GM12865 (cell line): ENCODE measurements at regions not wholly inside any gene's neighbourhood (a gene's known extent, or its start where the extent isn't known, plus 50 kb on each side); places are given as distances from the start of the nearest gene placed in this dataset.

Experiments
- DNase-seq: peaks from one replicate; pipeline ENCODE4 v3.0.0; 2010; ENCODE audit warnings: low read depth
- H3K4me3 ChIP-seq: 2 replicates; pipeline ENCODE4 v1.5.1; 2011; ENCODE audit warnings: mild to moderate bottlenecking, low read depth, low read length, control low read depth
- TF ChIP-seq, protein P1 (sequence below): IDR thresholded peaks from 2 replicates; pipeline ENCODE4 v1.5.1; 2011; ENCODE audit warnings: low read length, control low read depth, low read depth, inconsistent platforms; ENCODE audit not compliant: insufficient read depth; ENCODE audit errors: missing control alignments

DNA sequence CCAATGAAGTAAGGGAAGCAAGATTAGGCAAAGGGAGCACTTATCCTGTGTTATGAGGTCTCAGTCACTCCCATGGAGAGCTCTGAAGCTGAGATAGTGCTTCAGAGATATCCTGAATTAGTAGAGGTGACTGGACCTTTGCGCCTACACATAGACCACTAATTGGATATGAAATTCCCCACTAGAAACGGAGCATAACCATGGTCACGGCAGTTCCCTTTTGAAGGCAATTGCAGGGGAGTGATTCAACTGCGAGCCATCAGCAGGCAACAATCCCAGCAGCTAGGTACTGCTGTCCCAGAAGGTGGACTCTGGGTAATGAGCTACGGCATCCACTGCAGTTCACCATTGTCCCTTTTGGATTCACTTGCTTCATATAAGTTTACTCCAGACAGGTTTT lies 267.7 kb upstream of the RASA1 start:
- TF ChIP-seq, protein P1, sequence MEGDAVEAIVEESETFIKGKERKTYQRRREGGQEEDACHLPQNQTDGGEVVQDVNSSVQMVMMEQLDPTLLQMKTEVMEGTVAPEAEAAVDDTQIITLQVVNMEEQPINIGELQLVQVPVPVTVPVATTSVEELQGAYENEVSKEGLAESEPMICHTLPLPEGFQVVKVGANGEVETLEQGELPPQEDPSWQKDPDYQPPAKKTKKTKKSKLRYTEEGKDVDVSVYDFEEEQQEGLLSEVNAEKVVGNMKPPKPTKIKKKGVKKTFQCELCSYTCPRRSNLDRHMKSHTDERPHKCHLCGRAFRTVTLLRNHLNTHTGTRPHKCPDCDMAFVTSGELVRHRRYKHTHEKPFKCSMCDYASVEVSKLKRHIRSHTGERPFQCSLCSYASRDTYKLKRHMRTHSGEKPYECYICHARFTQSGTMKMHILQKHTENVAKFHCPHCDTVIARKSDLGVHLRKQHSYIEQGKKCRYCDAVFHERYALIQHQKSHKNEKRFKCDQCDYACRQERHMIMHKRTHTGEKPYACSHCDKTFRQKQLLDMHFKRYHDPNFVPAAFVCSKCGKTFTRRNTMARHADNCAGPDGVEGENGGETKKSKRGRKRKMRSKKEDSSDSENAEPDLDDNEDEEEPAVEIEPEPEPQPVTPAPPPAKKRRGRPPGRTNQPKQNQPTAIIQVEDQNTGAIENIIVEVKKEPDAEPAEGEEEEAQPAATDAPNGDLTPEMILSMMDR = no peak
- DNase-seq = no peak
- no peak overlapping the region for H3K4me3 ChIP-seq

DNA sequence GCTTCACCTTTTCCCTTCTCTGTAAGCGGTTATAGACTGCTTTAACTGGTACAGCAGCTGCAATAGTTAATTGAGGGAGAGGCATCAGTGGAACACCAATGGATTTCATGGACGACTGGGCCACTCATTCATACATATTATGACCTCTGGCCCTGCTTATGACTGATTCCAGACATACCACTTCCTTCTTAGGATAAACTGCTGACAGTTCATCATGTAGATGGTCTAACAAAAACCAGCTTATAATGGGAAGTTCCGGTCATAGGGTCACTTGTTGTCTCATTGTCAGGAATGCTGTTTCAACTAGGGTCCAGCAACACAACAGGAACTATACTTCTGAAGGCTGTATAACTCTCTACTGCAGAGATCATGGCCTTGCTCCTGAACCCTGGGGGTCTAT lies 265.2 kb upstream of the RASA1 start:
- TF ChIP-seq, protein P1 = no peak
- no peak for DNase-seq
- no peak overlapping the region for H3K4me3 ChIP-seq

DNA sequence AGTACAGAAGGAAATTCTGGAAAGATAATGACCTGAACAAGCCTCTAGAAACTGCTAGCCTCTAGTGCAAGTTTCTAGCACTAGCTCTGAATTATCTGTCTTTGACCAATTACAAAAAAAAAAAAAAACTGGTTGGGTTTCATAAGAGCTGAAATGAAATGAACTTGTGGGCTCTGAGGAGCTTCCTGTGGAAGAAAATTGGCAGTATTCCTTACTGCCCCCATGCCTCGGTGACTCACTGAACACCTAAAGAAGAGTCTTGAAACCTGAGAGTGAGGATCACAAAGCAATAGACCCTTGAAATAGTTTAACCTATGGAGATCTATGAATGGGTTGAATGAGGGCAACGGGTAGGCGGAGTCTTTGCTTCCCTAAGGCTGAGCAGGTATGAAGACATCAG lies 263.6 kb upstream of the RASA1 start:
- DNase-seq = no peak
- no peak overlapping the region for H3K4me3 ChIP-seq
- TF ChIP-seq, protein P1 = no peak

DNA sequence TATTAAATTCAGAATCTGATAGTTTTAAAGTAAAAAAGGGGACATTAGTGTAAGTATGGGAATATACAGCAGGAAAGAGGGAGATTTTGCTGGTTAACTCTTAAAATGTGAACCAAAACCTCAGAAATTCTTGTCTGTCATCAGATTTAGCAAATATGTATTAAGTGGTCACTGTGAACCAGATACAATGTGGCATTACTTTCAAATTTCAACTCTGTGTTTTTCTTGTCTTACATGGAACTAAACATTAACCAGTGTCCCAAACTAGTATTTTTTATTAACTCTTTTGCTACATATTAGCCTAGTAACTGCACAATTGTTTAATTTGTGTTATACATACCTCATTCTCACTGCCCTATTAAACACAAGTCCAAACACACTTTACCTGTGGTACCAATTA lies 259.9 kb upstream of the RASA1 start:
- TF ChIP-seq, protein P1 = no peak
- DNase-seq = no peak
- no peak overlapping the region for H3K4me3 ChIP-seq

DNA sequence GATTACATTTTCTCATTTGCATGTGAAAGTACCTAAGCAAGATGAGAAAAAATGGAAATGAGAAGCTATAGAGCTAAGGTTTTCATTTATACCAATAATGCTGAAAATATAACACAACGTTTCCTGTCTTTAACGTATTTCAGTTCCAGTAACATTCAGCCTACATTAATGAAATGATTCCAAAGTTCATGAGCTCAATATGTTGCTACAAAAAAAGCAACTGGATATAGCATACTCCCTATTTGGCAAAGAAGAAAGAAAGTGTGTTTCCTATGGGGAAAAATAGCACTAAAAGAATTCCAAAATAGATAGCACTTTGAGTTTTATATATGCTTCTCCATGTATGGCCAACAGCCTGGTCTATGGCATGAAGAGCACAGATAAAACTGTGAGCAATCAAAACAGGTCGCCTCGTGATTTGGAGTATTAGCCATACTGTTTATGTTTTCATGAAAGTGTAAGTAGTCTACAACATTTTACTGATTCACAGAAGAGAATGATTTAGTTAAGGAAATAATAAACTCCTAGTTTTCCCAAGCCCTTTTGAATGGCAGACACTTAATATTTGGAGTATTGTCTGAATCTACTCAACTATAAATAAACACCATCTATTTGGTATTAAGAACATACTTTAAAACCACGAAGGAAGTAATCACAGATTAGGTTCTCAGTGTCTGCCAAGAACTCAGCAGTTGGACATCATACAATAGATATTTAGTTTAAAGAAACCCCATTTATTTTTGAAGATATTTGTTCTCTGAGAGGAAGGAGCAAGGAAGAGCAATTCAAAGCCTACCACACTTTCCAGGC lies 258.7 kb upstream of the RASA1 start:
- no peak for DNase-seq
- H3K4me3 ChIP-seq = no peak overlapping the region
- TF ChIP-seq, protein P1 = no peak

DNA sequence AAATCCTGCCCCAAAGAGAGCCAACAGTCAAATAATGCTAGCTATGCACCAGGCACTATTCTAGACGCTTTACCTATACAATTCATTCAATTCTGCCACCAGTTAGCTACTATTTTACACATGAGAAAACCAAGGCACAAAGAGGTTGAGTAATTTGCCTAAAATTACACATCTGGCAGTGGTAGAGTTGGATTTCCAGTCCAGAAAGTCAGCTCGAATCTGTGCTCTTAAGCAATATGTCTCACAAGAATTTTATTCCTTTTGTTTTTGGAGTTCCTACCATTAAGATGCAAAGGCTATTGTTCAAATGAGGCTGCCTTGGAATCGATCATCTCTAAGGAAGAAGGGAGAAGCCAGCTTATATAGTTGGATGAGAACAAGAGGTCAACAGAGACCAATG lies 256.9 kb upstream of the RASA1 start:
- no peak for DNase-seq
- TF ChIP-seq, protein P1 = no peak
- no peak overlapping the region for H3K4me3 ChIP-seq

DNA sequence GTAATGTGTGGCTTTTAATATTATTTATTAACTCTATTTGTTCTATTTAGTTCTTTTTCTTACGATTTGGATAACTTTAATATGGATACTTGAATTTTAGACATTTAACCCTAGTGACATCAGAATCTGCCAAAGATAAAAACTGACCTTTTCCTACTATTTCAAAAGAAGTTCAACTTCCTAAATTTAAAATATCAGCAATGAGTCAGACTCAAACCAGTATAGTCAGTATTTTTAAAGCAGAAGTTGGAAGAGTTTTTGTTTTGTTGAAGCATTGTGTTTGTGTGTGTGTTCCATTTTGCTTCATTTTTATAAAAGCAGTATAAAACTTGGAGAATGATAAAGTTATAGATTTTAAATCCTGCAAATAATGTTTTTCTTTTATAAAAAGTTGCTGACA lies 251.8 kb upstream of the RASA1 start:
- DNase-seq = no peak
- H3K4me3 ChIP-seq = no peak overlapping the region
- TF ChIP-seq, protein P1 = no peak
